HEK293T (cell line): ENCODE measurements at regions not wholly inside any gene's neighbourhood (a gene's known extent, or its start where the extent isn't known, plus 50 kb on each side); places are given as distances from the start of the nearest gene placed in this dataset.
A peak's percentile ranks its signal among the peaks of the same experiment; 100 is the strongest.

Source experiments
- CTCF ChIA-PET: fragments of 350-600 bp; formaldehyde crosslinking; extraction: SDS; loops from one replicate; lab custom pipeline; 2021; ENCODE audit warnings: antibody characterized with exemption, inconsistent platforms; lab: Yijun Ruan, JAX
- POLR2A ChIA-PET: fragments of 350-600 bp; formaldehyde crosslinking; extraction: SDS; loops from one replicate; lab custom pipeline; 2020; ENCODE audit warnings: antibody characterized with exemption, inconsistent platforms; lab: Yijun Ruan, JAX
- DNase-seq: peaks from one replicate; pipeline ENCODE4 v3.0.0; 2012; ENCODE audit warnings: mixed read lengths; ENCODE audit errors: extremely low spot score
- ARNT ChIP-seq: fragments of 450-650 bp; IDR thresholded peaks from 2 replicates; pipeline ENCODE4 v1.6.1; 2017; ENCODE audit warnings: mild to moderate bottlenecking
- BHLHE40 ChIP-seq: fragments of 450-650 bp; IDR thresholded peaks from 2 replicates; pipeline ENCODE4 v1.6.1; 2016; ENCODE audit warnings: mild to moderate bottlenecking, moderate library complexity, borderline replicate concordance
- CTBP1 ChIP-seq: fragments of 450-650 bp; IDR thresholded peaks from 2 replicates; pipeline ENCODE4 v1.6.1; 2016; ENCODE audit warnings: borderline replicate concordance
- ELF4 ChIP-seq: fragments of 450-650 bp; IDR thresholded peaks from 2 replicates; pipeline ENCODE4 v1.6.1; 2017; ENCODE audit warnings: antibody characterized with exemption
- FOXA1 ChIP-seq: fragments of 450-650 bp; IDR thresholded peaks from 2 replicates; pipeline ENCODE4 v1.6.1; 2016; ENCODE audit warnings: mild to moderate bottlenecking
- FOXK2 ChIP-seq: fragments of 450-650 bp; IDR thresholded peaks from 2 replicates; pipeline ENCODE4 v1.6.1; 2016; ENCODE audit warnings: mild to moderate bottlenecking
- FOXM1 ChIP-seq: fragments of 450-650 bp; IDR thresholded peaks from 2 replicates; pipeline ENCODE4 v1.6.1; 2017; ENCODE audit warnings: mild to moderate bottlenecking, borderline replicate concordance
- HDGF ChIP-seq: fragments of 450-650 bp; IDR thresholded peaks from 2 replicates; pipeline ENCODE4 v1.6.1; 2017; ENCODE audit warnings: antibody characterized with exemption, borderline replicate concordance
- L3MBTL2 ChIP-seq: fragments of 450-650 bp; conservative IDR thresholded peaks from 2 replicates; pipeline ENCODE4 v1.6.1; 2016; ENCODE audit warnings: mild to moderate bottlenecking
- LEF1 ChIP-seq: fragments of 450-650 bp; IDR thresholded peaks from 2 replicates; pipeline ENCODE4 v1.6.1; 2017; ENCODE audit warnings: mild to moderate bottlenecking, borderline replicate concordance
- NFRKB ChIP-seq: fragments of 450-650 bp; IDR thresholded peaks from 2 replicates; pipeline ENCODE4 v1.6.1; 2016; ENCODE audit warnings: mild to moderate bottlenecking, moderate library complexity
- SP1 ChIP-seq: fragments of 450-650 bp; IDR thresholded peaks from 2 replicates; pipeline ENCODE4 v1.6.1; 2017
- SUZ12 ChIP-seq: fragments of 450-650 bp; IDR thresholded peaks from 2 replicates; pipeline ENCODE4 v1.6.1; 2016; ENCODE audit warnings: mild to moderate bottlenecking
- TARDBP ChIP-seq: fragments of 450-650 bp; IDR thresholded peaks from 2 replicates; pipeline ENCODE4 v1.6.1; 2016
- ZNF384 ChIP-seq: fragments of 450-650 bp; IDR thresholded peaks from 2 replicates; pipeline ENCODE4 v1.6.1; 2016
- TF ChIP-seq, protein P1 (sequence below): fragments of 450-650 bp; IDR thresholded peaks from 2 replicates; pipeline ENCODE4 v1.6.1; 2016

DNA sequence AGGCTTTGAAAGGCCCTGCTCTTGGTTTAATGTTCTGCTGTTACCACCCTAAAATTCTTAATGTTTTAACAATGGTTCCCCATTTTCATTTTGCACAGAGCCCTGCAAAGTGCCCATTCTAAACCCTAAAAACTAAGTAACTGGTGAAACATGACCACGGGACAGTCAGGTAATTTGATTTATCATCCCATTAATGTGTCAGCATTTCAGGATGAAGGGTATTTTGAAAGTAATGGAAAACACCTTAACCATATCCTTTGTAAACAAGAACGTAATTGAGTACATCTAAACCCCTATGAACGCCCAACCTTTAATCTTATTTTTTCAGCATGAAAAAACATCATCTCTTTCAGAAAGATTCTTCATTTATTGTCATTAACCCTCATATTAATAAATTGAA lies 164.9 kb upstream of the IL12A start:
- TF ChIP-seq SP1, result no peak
- TF ChIP-seq, protein P1, sequence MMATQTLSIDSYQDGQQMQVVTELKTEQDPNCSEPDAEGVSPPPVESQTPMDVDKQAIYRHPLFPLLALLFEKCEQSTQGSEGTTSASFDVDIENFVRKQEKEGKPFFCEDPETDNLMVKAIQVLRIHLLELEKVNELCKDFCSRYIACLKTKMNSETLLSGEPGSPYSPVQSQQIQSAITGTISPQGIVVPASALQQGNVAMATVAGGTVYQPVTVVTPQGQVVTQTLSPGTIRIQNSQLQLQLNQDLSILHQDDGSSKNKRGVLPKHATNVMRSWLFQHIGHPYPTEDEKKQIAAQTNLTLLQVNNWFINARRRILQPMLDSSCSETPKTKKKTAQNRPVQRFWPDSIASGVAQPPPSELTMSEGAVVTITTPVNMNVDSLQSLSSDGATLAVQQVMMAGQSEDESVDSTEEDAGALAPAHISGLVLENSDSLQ, result peak; percentile 65
- POLR2A ChIA-PET, result no interaction called here
- no peak for DNase-seq
- CTCF ChIA-PET, result no interaction called here

DNA sequence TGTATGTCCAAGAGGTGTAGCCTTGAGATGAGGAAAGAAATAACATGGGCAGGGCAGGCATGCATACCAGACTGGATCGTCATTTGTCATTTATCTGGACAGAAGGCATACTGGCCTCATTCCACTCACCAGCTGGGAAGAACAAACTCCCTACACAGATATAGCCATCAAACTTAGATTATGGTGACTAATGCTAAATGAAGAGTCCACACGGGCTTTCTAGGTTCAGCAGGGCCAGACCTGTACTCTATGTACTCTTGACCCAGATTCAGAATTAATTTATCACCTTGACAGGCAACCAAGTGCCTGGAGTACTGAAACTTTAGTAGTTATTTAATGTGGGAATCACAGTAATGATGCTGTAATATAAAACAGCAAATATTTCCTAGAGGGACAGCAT lies 164.3 kb upstream of the IL12A start:
- TF ChIP-seq, protein P1, result peak; percentile 50
- TF ChIP-seq SP1, result no peak
- no peak for DNase-seq
- CTCF ChIA-PET, result interaction anchor here (0.6 kb wide), 1 partner anchor 59 kb away, joined by 5 read pairs; no protein-coding TSS in a partner anchor

DNA sequence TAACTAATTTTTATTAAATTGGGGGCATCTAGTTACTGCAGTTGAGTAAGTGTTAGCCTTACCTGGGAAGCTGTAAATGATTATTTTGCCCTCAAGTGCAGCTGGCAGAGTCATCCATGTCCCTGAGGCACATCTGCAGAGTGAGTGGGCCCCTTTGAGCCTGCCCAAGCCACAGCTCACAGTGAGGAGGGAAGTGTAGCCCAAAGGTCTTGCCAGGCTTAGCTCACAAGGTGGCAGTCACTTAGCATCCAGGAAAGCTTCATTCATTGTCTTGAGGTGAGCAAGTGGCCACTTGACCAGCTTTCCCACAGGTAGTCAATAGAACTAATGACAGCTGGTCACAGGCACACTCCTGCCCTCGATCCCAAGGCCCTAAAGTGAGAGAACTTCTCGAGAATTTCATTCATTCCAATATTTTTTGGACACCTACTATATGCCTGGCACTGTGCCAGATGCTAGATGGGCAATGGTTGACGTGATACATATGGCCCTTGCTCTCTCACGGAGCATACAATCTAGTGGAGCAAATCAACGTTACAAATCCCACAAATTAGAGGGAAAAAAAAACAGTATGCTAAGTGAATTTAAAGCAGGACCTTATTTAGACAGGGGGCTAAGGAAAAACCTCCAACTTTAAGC lies 163.3 kb upstream of the IL12A start:
- CTCF ChIA-PET, result interaction anchor here (0.6 kb wide), 1 partner anchor 13 kb away, joined by 3 read pairs; no protein-coding TSS in a partner anchor
- no peak for DNase-seq
- POLR2A ChIA-PET, result no interaction called here
- TF ChIP-seq CTBP1 (no peak), BHLHE40 (no peak), TARDBP (no peak), ZNF384 (no peak), FOXK2 (no peak), ELF4 (no peak), FOXM1 (no peak), LEF1 (no peak), NFRKB (no peak), SP1 (no peak)
- TF ChIP-seq, protein P1, result no peak

More for the DNA sequence above, 164.3 kb upstream of the IL12A start:
- POLR2A ChIA-PET, result no interaction called here

DNA sequence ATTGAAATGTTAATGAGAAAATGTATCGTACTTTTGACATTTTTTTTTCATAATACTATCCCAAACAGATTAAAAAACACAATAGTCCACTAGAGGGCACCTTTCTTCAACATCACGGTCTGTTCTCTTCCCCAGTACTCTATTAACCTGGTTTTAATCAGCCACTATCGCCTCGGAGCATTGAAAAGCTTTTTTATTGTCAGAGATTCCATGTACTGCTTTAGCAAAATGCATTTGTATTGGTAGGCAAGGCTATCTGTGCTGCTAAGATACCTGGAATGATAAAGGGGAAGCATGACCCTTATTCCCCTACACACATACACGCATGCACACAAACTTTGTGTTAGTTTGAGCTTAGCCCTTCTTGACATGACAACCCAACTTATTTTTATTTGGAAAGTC lies 160.1 kb upstream of the IL12A start:
- POLR2A ChIA-PET, result no interaction called here
- TF ChIP-seq BHLHE40 (no peak), HDGF (no peak), CTBP1 (no peak), FOXA1 (no peak), TARDBP (no peak), FOXK2 (no peak), ZNF384 (no peak), L3MBTL2 (no peak), FOXM1 (no peak), NFRKB (no peak), ARNT (no peak), ELF4 (no peak), SP1 (no peak), SUZ12 (no peak), LEF1 (no peak)
- TF ChIP-seq, protein P1, result no peak
- CTCF ChIA-PET, result interaction anchor here (0.5 to 1.4 kb wide), 12 partner anchors 9 to 1039 kb away, joined by 3 to 9 read pairs (median 4); no protein-coding TSS in a partner anchor
- peak; percentile 45 for DNase-seq

DNA sequence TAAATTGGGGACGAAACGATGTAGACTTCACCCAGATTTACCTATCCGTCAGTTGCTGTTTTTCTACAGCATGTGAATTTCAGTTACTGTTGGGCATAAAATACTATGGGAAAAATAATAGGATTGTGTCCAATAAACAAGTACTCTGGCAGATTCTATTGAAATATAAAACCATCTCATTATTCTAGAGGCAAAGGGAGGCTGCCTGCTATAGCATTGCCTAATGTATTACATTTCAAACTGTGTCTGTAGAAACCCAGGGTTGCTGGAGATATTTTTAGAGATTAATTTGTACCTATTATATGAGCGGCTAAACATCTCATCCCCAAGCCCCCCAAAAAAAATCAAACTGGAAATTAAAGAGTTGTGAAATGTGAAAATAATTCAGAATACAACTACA lies 159.6 kb upstream of the IL12A start:
- CTCF ChIA-PET, result interaction anchor here (0.5 to 1.4 kb wide), 9 partner anchors 9 to 1039 kb away, joined by 3 to 9 read pairs (median 4); no protein-coding TSS in a partner anchor
- DNase-seq, result no peak
- TF ChIP-seq, protein P1, result no peak
- no peak for TF ChIP-seq ZNF384
- no peak for TF ChIP-seq TARDBP
- no peak for TF ChIP-seq SP1
- no peak for TF ChIP-seq NFRKB
- no peak for TF ChIP-seq SUZ12
- no peak for TF ChIP-seq CTBP1
- no peak for TF ChIP-seq L3MBTL2
- TF ChIP-seq HDGF, result no peak
- TF ChIP-seq ELF4, result no peak
- TF ChIP-seq FOXM1, result no peak
- no peak for TF ChIP-seq FOXA1
- POLR2A ChIA-PET, result no interaction called here
